GM23338 (cell line): ENCODE measurements at regions not wholly inside any gene's neighbourhood (a gene's known extent, or its start where the extent isn't known, plus 50 kb on each side); places are given as distances from the start of the nearest gene placed in this dataset.

Experiments
- ATAC-seq: fragments of 200-7000 bp; cut with Tn5 transposase; 3 replicates; pipeline ENCODE4 v1.9.1; 2020
- DNase-seq: peaks from one replicate; pipeline ENCODE4 v3.0.0-alpha.2; 2015; ENCODE audit warnings: low spot score
- H2AFZ ChIP-seq: fragments of 200-600 bp; sonication (generic); 2 replicates; pipeline ENCODE4 v1.8.0; 2016; ENCODE audit warnings: antibody characterized with exemption, mild to moderate bottlenecking, moderate library complexity
- H3F3A ChIP-seq: fragments of 200-600 bp; sonication (generic); replicated peaks from 2 replicates; pipeline ENCODE4 v1.8.0; 2017; ENCODE audit warnings: antibody characterized with exemption, mixed run types, low read depth
- H3K27ac ChIP-seq: fragments of 200-600 bp; sonication (generic); 2 replicates; pipeline ENCODE4 v1.6.1; 2016; ENCODE audit warnings: low read depth
- H3K27me3 ChIP-seq: fragments of 200-600 bp; sonication (generic); 2 replicates; pipeline ENCODE4 v1.8.0; 2016; ENCODE audit warnings: mild to moderate bottlenecking, mixed run types, moderate library complexity; ENCODE audit not compliant: insufficient read depth
- H3K36me3 ChIP-seq: fragments of 200-600 bp; sonication (generic); 2 replicates; pipeline ENCODE4 v1.8.0; 2016; ENCODE audit warnings: mild to moderate bottlenecking; ENCODE audit not compliant: insufficient read depth
- H3K4me1 ChIP-seq: fragments of 200-600 bp; sonication (generic); 2 replicates; pipeline ENCODE4 v1.8.0; 2016; ENCODE audit warnings: mild to moderate bottlenecking, moderate library complexity; ENCODE audit not compliant: insufficient read depth
- H3K4me2 ChIP-seq: fragments of 200-600 bp; sonication (generic); 2 replicates; pipeline ENCODE4 v1.7.1; 2017; ENCODE audit warnings: mixed run types
- H3K4me3 ChIP-seq: fragments of 200-600 bp; sonication (generic); 2 replicates; pipeline ENCODE4 v1.6.1; 2016; ENCODE audit warnings: mixed run types
- H3K79me2 ChIP-seq: fragments of 200-600 bp; sonication (generic); replicated peaks from 2 replicates; pipeline ENCODE4 v1.8.0; 2017; ENCODE audit warnings: mild to moderate bottlenecking; ENCODE audit not compliant: insufficient read depth
- H3K9me2 ChIP-seq: fragments of 200-600 bp; sonication (generic); 2 replicates; pipeline ENCODE4 v1.8.0; 2017; ENCODE audit not compliant: insufficient read depth
- H4K20me1 ChIP-seq: fragments of 200-600 bp; sonication (generic); replicated peaks from 2 replicates; pipeline ENCODE4 v1.8.0; 2017; ENCODE audit warnings: mild to moderate bottlenecking; ENCODE audit not compliant: insufficient read depth
- H3K27ac Mint-ChIP-seq: 2 replicates; pipeline ENCODE4 v1.8.0; 2020; ENCODE audit warnings: inconsistent platforms, mild to moderate bottlenecking, moderate library complexity, mixed read lengths
- H3K27me3 Mint-ChIP-seq: 3 replicates; pipeline ENCODE4 v1.8.0; 2022; ENCODE audit warnings: low read depth, mild to moderate bottlenecking, moderate library complexity, mixed read lengths, inconsistent platforms; ENCODE audit not compliant: insufficient read depth, poor library complexity
- H3K36me3 Mint-ChIP-seq: 3 replicates; pipeline ENCODE4 v1.8.0; 2021; ENCODE audit warnings: low read depth, mild to moderate bottlenecking, inconsistent platforms, moderate library complexity, mixed read lengths
- H3K4me1 Mint-ChIP-seq: 3 replicates; pipeline ENCODE4 v1.8.0; 2020; ENCODE audit warnings: mild to moderate bottlenecking, inconsistent platforms, mixed read lengths
- H3K4me3 Mint-ChIP-seq: 3 replicates; pipeline ENCODE4 v1.8.0; 2021; ENCODE audit warnings: moderate library complexity, mild to moderate bottlenecking, inconsistent platforms, mixed read lengths
- H3K9me3 Mint-ChIP-seq: 3 replicates; pipeline ENCODE4 v1.8.0; 2020; ENCODE audit warnings: moderate library complexity, mild to moderate bottlenecking, inconsistent platforms, mixed read lengths
- CREB1 ChIP-seq: fragments of 250-450 bp; sonication (Bioruptor Pico); IDR thresholded peaks from 2 replicates; pipeline ENCODE4 v1.5.0; 2020; ENCODE audit warnings: low read depth, mild to moderate bottlenecking, moderate library complexity
- ETS1 ChIP-seq: IDR thresholded peaks from 2 replicates; pipeline ENCODE4 v1.6.1; 2016; ENCODE audit warnings: antibody characterized with exemption
- EZH2 ChIP-seq: fragments of 200-600 bp; sonication (generic); IDR thresholded peaks from one replicate; pipeline ENCODE4 v1.8.0; 2017; ENCODE audit warnings: antibody characterized with exemption, mild to moderate bottlenecking, low read depth; ENCODE audit not compliant: unreplicated experiment
- EZH2phosphoT487 ChIP-seq: fragments of 200-600 bp; sonication (generic); IDR thresholded peaks from one replicate; pipeline ENCODE4 v1.8.1; 2018; ENCODE audit warnings: antibody characterized with exemption; ENCODE audit not compliant: unreplicated experiment
- JUNB ChIP-seq: IDR thresholded peaks from one replicate; pipeline ENCODE4 v1.6.1; 2016; ENCODE audit warnings: antibody characterized with exemption; ENCODE audit not compliant: unreplicated experiment
- NANOG ChIP-seq: IDR thresholded peaks from 2 replicates; pipeline ENCODE4 v1.6.1; 2016; ENCODE audit warnings: antibody characterized with exemption, borderline replicate concordance
- POLR2AphosphoS5 ChIP-seq: IDR thresholded peaks from 2 replicates; pipeline ENCODE4 v1.6.1; 2016; ENCODE audit warnings: antibody characterized with exemption, low read depth
- REST ChIP-seq: IDR thresholded peaks from one replicate; pipeline ENCODE4 v1.6.1; 2018; ENCODE audit warnings: antibody characterized with exemption; ENCODE audit not compliant: unreplicated experiment
- STAT1 ChIP-seq: IDR thresholded peaks from one replicate; pipeline ENCODE4 v1.6.1; 2016; ENCODE audit warnings: antibody characterized with exemption; ENCODE audit not compliant: unreplicated experiment
- ZNF114 ChIP-seq: fragments of 250-450 bp; sonication (Bioruptor Pico); IDR thresholded peaks from 2 replicates; pipeline ENCODE4 v1.5.0; 2020; ENCODE audit warnings: mild to moderate bottlenecking, moderate library complexity
- ZNF331 ChIP-seq: fragments of 250-450 bp; sonication (Bioruptor Pico); IDR thresholded peaks from 2 replicates; pipeline ENCODE4 v1.5.0; 2020; ENCODE audit warnings: low read depth, mild to moderate bottlenecking, moderate library complexity
- TF ChIP-seq, protein P1 (sequence below): fragments of 250-450 bp; sonication (Bioruptor Pico); IDR thresholded peaks from 2 replicates; pipeline ENCODE4 v1.5.0; 2020; ENCODE audit warnings: mild to moderate bottlenecking, moderate library complexity
- TF ChIP-seq, protein P2 (sequence below), 2 experiments: fragments of 200-600 bp in 1 of 2; sonication (generic) in 1 of 2; conservative IDR thresholded peaks; 2 replicates each; pipeline versions ENCODE4 v1.5.1 to v1.6.1; 2016 to 2017; ENCODE audit warnings: antibody characterized with exemption in 2 of 2, low read depth in 2 of 2, mild to moderate bottlenecking in 2 of 2, moderate library complexity in 1 of 2

DNA sequence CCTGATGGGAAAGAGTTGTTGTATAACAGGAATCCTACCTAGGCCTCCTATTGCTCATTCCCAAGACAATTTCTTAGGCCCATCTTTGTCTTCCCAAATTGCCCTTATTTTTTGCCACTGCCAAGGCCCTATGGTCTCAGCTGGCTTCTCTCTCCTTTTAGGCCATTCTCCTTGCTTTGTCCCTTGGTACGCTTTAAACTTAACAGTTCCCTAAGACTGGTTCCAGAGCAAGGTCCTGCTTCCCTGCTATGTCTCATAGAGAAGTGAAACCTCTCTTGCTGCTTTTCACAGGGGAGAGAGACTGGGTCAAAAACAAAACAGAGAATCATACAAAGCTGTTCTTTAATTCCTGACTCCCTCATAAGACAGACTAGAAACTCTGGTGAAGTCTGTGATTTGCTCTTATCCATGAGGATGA is 77.1 kb downstream of the XCL2 start:
- no peaks in the 10 kb centered on the region for H3K79me2 ChIP-seq
- Mint-ChIP-seq H3K27ac (no peak overlapping the region; the same call in 1 of the 2 replicates), H3K36me3 (0 out of 3 replicates have a peak, but pooled peaks cover 4% of the 10 kb centered on the region), H3K9me3 (no peaks in the 10 kb centered on the region; the same call in 2 of the 3 replicates), H3K4me1 (peaks cover 11% of the 10 kb centered on the region; the same call in 2 of the 3 replicates), H3K4me3 (no peak overlapping the region), H3K27me3 (no peaks in the 10 kb centered on the region)
- no peak for DNase-seq
- TF ChIP-seq JUNB (no peak), REST (no peak), EZH2phosphoT487 (no peak), CREB1 (CRISPR knock-in tag) (no peak), NANOG (no peak), ZNF114 (CRISPR knock-in tag) (no peak), ZNF331 (CRISPR knock-in tag) (no peak), EZH2 (no peak), STAT1 (no peak), POLR2AphosphoS5 (no peak), ETS1 (no peak)
- TF ChIP-seq, protein P1, sequence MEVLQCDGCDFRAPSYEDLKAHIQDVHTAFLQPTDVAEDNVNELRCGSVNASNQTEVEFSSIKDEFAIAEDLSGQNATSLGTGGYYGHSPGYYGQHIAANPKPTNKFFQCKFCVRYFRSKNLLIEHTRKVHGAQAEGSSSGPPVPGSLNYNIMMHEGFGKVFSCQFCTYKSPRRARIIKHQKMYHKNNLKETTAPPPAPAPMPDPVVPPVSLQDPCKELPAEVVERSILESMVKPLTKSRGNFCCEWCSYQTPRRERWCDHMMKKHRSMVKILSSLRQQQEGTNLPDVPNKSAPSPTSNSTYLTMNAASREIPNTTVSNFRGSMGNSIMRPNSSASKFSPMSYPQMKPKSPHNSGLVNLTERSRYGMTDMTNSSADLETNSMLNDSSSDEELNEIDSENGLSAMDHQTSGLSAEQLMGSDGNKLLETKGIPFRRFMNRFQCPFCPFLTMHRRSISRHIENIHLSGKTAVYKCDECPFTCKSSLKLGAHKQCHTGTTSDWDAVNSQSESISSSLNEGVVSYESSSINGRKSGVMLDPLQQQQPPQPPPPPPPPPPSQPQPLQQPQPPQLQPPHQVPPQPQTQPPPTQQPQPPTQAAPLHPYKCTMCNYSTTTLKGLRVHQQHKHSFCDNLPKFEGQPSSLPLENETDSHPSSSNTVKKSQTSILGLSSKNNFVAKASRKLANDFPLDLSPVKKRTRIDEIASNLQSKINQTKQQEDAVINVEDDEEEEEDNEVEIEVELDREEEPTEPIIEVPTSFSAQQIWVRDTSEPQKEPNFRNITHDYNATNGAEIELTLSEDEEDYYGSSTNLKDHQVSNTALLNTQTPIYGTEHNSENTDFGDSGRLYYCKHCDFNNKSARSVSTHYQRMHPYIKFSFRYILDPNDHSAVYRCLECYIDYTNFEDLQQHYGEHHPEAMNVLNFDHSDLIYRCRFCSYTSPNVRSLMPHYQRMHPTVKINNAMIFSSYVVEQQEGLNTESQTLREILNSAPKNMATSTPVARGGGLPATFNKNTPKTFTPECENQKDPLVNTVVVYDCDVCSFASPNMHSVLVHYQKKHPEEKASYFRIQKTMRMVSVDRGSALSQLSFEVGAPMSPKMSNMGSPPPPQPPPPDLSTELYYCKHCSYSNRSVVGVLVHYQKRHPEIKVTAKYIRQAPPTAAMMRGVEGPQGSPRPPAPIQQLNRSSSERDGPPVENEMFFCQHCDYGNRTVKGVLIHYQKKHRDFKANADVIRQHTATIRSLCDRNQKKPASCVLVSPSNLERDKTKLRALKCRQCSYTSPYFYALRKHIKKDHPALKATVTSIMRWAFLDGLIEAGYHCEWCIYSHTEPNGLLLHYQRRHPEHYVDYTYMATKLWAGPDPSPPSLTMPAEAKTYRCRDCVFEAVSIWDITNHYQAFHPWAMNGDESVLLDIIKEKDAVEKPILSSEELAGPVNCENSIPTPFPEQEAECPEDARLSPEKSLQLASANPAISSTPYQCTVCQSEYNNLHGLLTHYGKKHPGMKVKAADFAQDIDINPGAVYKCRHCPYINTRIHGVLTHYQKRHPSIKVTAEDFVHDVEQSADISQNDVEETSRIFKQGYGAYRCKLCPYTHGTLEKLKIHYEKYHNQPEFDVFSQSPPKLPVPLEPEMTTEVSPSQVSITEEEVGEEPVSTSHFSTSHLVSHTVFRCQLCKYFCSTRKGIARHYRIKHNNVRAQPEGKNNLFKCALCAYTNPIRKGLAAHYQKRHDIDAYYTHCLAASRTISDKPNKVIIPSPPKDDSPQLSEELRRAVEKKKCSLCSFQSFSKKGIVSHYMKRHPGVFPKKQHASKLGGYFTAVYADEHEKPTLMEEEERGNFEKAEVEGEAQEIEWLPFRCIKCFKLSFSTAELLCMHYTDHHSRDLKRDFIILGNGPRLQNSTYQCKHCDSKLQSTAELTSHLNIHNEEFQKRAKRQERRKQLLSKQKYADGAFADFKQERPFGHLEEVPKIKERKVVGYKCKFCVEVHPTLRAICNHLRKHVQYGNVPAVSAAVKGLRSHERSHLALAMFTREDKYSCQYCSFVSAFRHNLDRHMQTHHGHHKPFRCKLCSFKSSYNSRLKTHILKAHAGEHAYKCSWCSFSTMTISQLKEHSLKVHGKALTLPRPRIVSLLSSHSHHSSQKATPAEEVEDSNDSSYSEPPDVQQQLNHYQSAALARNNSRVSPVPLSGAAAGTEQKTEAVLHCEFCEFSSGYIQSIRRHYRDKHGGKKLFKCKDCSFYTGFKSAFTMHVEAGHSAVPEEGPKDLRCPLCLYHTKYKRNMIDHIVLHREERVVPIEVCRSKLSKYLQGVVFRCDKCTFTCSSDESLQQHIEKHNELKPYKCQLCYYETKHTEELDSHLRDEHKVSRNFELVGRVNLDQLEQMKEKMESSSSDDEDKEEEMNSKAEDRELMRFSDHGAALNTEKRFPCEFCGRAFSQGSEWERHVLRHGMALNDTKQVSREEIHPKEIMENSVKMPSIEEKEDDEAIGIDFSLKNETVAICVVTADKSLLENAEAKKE (CRISPR knock-in tag), result no peak
- TF ChIP-seq, protein P2, sequence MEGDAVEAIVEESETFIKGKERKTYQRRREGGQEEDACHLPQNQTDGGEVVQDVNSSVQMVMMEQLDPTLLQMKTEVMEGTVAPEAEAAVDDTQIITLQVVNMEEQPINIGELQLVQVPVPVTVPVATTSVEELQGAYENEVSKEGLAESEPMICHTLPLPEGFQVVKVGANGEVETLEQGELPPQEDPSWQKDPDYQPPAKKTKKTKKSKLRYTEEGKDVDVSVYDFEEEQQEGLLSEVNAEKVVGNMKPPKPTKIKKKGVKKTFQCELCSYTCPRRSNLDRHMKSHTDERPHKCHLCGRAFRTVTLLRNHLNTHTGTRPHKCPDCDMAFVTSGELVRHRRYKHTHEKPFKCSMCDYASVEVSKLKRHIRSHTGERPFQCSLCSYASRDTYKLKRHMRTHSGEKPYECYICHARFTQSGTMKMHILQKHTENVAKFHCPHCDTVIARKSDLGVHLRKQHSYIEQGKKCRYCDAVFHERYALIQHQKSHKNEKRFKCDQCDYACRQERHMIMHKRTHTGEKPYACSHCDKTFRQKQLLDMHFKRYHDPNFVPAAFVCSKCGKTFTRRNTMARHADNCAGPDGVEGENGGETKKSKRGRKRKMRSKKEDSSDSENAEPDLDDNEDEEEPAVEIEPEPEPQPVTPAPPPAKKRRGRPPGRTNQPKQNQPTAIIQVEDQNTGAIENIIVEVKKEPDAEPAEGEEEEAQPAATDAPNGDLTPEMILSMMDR (conservative IDR thresholded peaks at IDR 0.05; ENCODE audit: low read depth in 2 of 2), result no peak
- 0 out of 2 replicates have a peak, but pooled peaks cover 5% of the 10 kb centered on the region for H3K4me1 ChIP-seq
- no peaks in the 10 kb centered on the region for H4K20me1 ChIP-seq
- H2AFZ ChIP-seq, result no peak overlapping the region; the same call in none of the 2 replicates
- no peak overlapping the region for H3K4me2 ChIP-seq
- H3K4me3 ChIP-seq, result no peak overlapping the region
- no peak for ATAC-seq
- H3F3A ChIP-seq, result no peaks in the 10 kb centered on the region
- H3K27me3 ChIP-seq, result no peaks in the 10 kb centered on the region
- 0 out of 2 replicates have a peak, but pooled peaks cover 4% of the 10 kb centered on the region for H3K9me2 ChIP-seq
- no peaks in the 10 kb centered on the region for H3K36me3 ChIP-seq
- no peak overlapping the region for H3K27ac ChIP-seq
